ENCODE measurements at regions not wholly inside any gene's neighbourhood (a gene's known extent, or its start where the extent isn't known, plus 50 kb on each side); places are given as distances from the start of the nearest gene placed in this dataset.
"Not testable (repeated sequence)": the region's sequence is repeated elsewhere in the genome, so short reads cannot be mapped to it uniquely, and the experiment has no call there.

DNA sequence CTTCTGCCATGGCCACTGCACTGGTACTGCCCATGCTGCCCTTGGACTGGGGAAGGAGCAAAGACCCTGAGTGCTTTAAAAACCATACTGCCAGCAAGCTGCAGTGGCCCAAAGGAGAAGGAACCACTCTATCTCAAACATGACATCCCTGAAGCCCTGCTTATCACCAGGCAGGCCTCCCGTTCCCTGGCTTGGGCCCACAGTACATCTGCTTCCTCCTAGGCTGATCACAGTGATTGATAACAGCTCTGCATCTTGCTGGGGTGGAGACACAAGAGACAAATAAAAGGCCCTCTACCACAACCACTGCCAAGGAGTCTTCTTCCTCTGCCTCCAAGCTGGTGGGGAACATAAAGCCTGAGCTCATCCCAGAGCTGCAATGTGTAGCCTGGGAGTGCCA, 567.5 kb downstream of the TRHDE start:
- DNase-seq (ENCODE audit: low read depth in 4 of 4, low spot score in 3 of 4): no peak

DNA sequence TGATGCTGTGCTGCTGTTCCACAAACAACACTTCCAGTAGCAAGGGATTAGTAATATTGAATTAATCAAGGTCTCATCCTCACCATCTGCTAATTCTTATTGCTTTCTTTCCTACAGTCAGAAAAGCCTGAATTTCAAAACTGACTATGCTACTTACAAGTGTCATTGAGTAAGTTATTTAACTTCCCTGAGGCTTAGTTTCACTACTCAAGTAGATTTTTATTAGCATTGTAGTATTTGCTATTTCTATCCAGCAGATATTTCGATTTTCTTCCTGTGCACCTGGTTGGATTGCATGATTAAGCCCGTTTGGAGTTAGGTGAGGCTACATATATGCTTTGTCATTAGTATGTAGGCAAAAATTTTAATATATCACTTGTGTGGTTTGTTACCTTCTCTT, 591.5 kb downstream of the TRHDE start:
- DNase-seq (ENCODE audit: low read depth in 4 of 4, low spot score in 3 of 4): no peak

DNA sequence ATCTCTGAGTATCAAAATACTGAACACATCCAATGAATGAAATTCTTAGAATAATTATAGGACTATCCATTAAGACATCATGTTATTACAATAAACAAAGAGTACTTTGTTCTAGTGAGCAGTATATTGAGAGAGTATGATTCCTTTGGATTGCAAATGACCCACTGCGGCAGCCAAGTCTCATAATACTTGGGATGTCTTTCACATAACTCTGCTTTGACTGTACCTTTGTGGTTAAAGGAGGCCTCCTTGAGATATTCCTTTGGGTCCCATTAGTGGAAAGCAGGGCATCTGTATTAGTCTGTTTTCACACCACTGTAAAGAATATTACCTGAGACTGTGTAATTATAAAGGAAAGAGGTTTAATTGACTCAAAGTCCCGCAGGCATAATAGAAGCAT, 593.8 kb downstream of the TRHDE start:
- no peak for DNase-seq (ENCODE audit: low read depth in 4 of 4, low spot score in 3 of 4)

DNA sequence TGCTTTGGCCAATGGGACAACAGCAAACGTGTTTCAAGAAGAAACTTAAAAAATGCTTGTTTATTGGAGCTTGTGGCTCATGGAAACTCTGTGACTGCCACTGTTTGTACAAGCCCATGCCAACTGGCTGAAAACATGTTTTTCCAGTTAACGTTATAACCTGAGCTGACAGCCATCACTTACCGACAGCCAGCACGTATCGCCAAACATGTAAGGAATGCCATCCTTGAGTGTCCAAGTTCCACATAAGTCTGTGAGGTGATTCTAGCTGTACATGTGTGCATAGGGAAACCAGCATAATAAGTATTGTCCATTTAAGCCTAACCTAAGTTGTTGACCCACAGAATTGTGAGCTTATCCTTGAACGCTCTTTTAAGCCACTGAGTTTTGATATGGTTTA, 596.9 kb downstream of the TRHDE start:
- DNase-seq (ENCODE audit: low read depth in 4 of 4, low spot score in 3 of 4): no peak

DNA sequence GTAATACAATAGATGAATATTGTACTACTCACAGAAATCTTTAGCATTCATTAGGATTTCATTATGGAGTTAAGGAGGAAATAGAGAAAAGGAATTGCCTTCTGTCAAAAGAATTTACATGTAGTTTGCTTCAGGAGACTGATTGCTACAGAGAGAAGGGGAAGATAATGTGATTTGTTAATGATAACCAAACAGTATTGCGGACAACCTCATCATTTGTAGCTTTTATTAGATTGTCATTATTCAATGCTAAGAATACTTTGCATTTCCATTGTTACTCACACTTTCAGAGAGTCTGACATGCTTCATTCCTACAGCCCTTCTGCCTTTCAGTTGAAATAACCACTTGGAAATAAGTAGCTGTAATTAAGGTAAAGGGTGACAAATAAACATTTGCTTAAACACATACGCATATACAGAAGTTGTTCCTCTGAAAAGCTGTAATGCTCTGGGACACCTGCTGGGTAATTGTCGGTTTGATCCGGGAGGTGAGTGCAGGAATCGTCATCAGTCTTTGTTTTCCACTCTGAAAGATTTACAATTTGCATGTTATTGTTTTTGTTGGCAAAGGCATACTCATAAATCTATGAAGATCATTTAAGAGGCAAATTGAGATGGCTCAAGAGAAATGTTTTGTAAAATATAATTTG, 600.2 kb downstream of the TRHDE start:
- DNase-seq (ENCODE audit: low read depth in 4 of 4, low spot score in 3 of 4): no peak

DNA sequence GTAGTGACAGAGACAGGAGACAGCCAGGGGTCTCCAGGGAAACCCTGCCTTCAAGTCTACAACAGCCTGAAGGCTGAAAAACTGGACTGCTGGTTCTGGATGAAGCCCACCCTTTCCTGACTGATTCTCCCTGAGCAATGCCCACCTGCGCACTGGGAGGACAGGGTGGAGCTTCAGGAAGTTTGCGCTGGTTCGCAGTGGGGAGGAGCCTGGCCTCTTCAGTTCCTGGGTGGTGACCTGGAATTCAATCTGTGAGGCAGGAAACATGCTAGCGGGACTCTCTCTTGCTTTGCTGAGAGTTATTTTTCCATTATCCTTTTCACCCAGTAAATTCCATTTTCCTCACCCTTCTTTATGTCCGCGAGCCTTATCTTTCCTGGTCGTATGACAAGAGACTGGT, 600.8 kb downstream of the TRHDE start:
- DNase-seq (ENCODE audit: low read depth in 4 of 4, low spot score in 3 of 4): peak in 1 of 4 donors; percentile 7

DNA sequence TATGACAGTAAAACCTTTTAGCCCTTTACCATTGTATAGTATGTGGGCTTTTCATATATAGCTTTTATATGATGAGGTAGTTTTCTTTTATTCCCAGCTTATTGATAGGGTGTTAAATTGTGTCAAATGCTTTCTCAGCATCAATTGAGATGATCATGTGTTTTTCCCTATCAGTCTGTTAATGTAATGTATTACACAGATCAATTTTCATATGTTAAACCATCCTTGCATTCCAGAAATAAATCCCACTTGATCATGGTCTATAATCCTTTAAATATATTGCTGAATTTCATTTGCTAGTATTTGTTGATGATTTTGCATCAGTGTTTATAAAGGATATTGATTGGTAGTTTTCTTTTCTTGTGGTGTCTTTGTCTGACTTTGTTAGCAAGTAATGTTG, 603.9 kb downstream of the TRHDE start:
- DNase-seq (ENCODE audit: low read depth in 4 of 4, low spot score in 3 of 4): no peak

DNA sequence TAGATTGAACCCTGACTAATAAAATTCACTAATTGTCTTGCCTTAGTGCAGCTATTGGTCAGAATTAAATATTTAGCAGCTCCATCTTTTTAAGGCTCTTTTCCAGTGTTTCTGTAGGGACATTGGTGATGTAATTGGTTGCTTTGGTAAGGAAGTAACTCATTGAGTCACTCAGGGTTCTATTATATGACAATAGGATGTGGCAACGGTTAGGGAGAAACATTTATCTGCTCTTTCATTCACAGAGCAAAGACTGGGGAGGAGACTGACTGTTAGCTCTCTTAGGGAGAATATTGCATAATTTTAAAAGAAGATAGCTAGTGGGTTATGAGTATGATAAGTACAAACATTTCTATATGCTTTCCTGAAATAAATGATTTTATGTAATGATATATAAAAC, 616.5 kb downstream of the TRHDE start:
- DNase-seq (ENCODE audit: low read depth in 4 of 4, low spot score in 3 of 4): no peak

DNA sequence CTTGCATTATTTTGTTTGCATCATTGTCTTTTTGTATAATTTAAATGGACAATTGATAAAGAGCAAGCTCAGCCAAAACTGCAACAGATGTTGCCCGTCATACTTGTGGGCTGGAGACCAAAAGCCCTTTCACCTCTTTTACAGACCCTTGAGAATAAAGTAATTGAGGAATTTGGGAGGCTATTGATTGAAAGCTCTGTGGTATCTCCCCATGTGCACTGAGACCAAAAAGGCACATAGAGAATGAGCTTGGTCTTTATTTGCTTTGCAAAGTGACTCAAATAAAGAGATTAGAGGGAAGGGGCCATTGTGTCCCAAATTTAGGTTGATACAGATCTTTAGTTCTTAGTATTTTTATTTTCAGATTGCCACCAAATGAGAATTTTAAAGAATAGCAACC, 617.6 kb downstream of the TRHDE start:
- no peak for DNase-seq (ENCODE audit: low read depth in 4 of 4, low spot score in 3 of 4)

DNA sequence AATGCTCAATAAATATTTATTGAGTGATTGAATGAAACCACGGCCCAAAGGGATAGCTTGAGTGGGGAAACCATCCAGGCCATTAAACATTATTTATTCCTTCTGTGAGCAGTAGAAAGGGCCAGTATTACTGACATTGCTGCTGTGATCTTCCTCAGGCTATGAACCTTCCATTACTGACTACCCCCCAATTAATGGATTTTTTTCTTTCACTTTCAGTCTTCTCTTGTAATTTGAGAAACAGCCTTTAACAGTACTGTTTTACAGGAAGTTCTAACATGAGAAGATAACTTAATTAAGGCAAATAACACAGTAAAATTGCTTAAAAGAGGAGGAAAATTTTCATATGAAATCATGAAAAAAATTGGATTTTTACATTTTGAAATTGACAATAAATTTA, 629.5 kb downstream of the TRHDE start:
- no peak for DNase-seq (ENCODE audit: low read depth in 4 of 4, low spot score in 3 of 4)

DNA sequence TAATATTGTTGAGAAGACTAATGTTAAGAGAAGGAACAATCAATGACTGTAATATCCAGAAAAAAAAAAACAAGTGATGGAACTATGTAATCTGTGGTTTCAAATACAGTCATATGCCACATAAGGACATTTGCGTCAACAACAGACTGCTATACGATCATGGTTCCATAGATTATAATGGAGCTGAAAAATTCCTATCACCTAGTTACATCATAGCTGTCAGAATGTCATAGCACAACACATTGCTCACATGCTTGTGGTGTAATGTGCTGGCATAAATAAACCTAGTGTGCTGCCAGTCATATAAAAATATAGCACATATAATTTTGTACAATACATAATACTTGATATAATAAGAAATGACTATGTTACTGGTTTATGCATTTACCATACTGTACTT, 653.5 kb downstream of the TRHDE start:
- no peak for DNase-seq (ENCODE audit: low read depth in 4 of 4, low spot score in 3 of 4)

DNA sequence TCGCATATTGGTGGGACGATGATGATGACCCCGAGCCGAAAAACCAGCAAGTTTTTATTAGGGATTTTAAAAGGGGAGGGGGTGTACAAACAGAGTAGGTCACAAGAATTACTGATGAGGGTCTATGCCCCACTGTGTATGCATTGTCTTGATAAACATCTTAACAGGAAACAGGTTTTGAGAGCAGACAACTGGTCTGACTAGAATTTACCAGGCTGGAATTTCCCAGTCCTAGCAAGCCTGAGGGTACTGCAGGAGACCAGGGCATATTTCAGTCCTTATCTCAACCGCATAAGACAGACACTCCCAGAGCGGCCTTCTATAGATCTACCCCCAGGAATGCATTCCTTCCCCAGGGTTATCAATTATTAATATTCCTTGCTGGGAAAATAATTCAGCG, 659.7 kb downstream of the TRHDE start:
- DNase-seq (ENCODE audit: low read depth in 4 of 4, low spot score in 3 of 4): not testable (repeated sequence)

DNA sequence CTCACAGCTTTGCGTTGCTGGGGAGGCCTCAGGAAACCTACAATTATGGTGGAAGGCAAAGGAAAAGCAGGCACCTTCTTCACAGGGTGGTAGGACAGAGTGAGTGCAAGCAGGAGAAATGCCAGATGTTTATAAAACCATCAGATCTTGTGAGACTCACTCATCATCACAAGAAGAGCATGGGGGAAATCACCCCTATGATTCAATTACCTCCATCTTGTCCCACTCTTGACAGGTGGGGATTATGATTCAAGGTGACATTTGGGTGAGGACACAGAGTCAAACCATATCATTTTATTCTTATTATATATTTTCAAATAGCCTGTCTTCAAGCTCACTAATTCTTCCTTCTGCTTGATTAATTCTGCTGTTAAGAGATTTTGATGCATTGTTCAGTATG, 665.3 kb downstream of the TRHDE start:
- no peak for DNase-seq (ENCODE audit: low read depth in 4 of 4, low spot score in 3 of 4)

DNA sequence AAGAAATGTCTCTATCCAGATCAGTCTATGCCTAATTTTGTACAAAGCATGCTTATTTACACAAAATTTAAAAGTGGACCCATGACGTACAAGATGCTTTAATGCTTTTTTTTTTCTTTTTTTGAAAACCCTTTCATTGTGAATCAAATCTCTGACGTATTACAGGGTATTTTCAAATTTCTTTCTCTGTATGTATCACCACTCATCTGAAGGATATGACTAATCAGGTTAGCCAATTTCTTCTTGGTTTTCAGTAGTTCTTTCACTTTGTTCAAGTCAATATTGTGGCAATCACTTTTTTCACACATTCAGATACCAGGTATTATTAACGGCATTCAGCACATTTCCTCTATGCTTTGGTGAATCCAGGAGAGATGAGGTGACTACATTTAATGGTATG, 685.3 kb downstream of the TRHDE start:
- DNase-seq (ENCODE audit: low read depth in 4 of 4, low spot score in 3 of 4): no peak

DNA sequence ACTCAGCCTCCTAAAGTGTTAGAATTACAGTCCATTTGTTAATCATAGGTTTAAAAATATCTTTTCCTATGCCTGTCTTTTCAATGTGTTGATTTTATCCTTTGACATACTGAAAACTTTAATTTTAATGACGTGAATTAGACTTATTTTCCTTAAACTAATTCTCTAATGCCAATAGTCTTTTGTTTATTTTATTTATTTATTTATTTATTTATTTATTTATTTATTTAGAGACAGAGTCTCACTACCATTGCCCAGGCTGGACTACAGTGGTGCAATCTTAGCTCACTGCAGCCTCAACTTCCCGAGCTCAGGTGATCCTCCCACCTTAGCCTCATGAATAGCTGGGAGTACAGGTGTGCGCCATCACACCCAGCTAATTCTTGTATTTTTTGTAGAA, 694.5 kb downstream of the TRHDE start:
- DNase-seq (ENCODE audit: low read depth in 4 of 4, low spot score in 3 of 4): no peak

DNA sequence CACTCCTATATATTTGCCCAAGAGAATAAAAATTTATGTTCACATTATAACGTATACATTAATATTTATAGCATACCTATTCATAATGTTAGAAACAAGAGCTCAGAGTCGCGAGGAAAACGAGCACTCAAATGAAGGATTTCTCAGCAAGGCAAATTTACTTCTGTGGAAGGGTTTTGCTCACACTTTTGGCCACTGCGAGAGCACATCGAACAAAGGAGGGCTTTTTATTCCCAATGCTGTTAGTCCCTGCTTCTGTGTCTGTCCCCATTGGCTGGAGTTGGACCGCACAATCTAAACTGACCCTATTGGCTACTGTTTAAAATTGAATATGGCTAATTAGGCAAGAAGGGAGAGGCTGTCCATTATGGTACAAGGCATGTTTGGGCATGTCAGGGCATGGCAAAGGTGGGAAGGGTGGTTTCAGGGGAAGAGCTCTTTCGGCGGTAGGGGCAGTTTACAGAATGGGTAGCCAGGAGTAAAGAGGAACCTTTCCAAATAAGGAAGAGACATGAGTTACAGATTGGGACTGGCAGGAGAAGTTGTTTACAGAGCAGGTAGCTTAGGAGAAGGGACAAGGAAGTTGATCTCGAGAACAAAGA, 702.9 kb downstream of the TRHDE start:
- no peak for DNase-seq (ENCODE audit: low read depth in 4 of 4, low spot score in 3 of 4)

DNA sequence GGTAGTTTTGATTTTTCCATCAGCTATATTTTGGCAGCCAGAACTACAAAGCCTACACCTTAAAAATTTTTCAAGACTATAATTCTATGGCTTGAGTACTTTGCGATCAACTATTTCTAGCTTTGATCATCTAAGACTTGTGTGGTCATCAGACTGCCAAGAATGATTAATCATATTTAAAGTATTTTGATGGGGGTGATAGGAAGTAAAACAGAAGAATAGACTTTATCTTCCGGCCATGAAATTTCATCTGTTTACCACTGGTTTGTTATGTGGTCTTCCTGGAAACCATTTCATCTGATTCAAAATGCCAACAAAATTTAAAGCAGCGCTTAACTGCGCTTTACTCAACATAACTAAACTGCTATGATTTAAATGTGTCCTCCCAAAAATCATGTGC, 706.8 kb downstream of the TRHDE start:
- no peak for DNase-seq (ENCODE audit: low read depth in 4 of 4, low spot score in 3 of 4)

DNA sequence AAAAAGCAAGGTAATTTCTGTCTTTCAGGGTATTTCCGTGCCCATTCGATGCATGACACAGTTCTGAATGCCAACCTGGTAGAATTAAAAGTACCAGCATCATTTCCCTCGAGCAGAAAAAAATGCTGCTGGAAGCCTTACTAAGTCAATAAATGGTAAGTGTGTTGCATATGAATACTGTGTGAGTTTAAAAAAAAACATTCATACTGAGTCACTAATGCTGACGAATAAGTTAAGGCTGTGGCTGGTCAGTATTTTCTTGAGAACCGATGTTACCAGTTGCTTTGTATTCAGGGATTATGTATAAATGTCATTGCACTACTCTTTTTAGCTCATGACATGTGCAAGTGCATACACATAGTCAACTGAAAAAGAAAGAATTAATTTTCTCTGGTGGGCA, 710.2 kb downstream of the TRHDE start:
- no peak for DNase-seq (ENCODE audit: low read depth in 4 of 4, low spot score in 3 of 4)

DNA sequence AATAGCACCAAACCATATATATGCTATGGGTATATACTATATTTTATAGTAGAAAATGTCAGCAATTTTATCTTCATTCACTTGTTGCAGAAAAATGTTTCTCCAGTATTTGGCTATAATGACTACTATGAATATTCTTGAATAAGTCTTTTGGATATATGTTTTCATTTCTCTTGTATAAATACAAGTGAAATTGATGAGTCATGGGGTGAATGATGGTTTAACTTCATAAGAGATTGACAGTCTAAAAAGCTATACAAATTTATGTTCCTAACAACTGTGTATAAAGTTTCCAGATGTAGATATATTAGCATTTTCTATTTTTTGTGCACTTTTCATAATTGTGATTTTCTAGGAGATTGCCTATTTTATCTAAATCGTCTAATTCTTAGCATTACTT, 714.8 kb downstream of the TRHDE start:
- no peak for DNase-seq (ENCODE audit: low read depth in 4 of 4, low spot score in 3 of 4)

DNA sequence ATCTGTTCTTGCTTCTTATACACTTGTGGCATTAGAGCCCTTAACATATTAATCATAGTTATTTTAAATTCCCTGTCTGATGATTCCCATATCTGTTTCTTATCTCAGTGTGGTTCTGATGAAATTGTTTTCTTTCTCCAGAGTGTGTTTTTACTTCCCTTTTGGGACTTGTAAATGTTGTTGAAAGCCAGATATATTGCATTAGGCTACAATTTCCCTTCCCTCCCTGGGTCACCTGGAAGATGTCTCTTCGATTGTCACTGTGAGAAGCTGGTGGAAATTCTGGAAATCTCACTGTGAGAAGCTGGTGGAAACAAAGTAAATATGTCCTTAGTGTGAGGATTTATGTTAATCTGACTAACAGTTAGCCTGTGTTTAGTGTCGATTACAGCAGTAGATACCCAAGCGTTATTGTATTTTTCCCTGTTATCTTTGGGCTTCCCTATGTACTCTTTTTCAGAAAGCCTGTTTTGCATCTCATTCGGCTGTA, 717.3 kb downstream of the TRHDE start:
- peak in 2 of 4 donors; percentile 1 to 7 for DNase-seq (ENCODE audit: low read depth in 4 of 4, low spot score in 3 of 4)

DNA sequence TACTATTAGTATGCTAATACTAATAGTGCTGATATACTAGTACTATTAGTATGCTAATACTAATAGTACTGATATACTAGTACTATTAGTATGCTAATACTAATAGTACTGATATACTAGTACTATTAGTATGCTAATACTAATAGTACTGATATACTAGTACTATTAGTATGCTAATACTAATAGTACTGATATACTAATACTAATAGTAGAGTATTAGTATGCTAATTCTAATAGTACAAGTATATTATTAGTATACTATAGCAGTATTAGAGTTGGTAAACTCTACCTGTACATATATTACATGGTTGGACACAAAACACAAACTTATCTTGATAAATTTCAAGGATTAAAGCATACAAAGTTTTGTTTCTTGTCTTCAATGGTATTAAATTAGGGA, 722.9 kb downstream of the TRHDE start:
- DNase-seq (ENCODE audit: low read depth in 4 of 4, low spot score in 3 of 4): not testable (repeated sequence)

DNA sequence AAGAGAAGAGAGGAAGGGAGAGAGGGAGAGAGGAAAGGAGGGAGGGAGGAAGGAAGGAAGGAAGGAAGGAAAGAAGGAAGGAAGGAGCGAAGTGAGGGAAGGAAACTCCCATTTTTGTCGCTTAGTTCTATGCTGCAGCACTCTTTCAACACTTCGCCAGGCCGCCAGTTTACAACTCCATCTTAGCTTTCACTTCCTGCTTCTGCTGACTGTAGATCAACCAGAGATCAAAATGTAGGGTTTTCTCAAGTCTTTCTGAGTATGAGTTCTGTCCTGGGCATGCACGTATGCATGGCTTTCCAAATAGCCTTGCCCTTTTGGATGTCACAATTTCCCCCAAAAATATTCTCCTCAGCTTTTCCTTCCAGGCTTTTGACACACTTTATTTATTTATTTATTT, 723.4 kb downstream of the TRHDE start:
- no peak for DNase-seq (ENCODE audit: low read depth in 4 of 4, low spot score in 3 of 4)

DNA sequence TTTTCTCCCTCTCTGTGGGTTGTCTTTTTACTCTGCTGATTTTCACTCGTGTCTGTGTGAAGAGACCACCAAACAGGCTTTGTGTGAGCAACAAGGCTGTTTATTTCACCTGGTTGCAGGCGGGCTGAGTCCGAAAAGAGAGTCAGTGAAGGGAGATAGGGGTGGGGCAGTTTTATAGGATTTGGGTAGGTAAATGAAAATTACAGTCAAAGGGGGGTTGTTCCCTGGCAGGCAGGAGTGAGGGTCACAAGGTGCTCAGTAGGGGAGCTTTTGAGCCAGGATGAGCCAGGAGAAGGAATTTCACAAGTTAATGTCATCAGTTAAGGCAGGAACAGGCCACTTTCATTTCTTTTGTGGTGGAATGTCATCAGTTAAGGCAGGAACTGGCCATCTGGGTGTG, 729.6 kb downstream of the TRHDE start:
- not testable (repeated sequence) for DNase-seq (ENCODE audit: low read depth in 4 of 4, low spot score in 3 of 4)

Measured in left renal pelvis (tissue), 4 donors.